Occipital lobe (tissue), 1 donor: ENCODE measurements at regions not wholly inside any gene's neighbourhood (a gene's known extent, or its start where the extent isn't known, plus 50 kb on each side); places are given as distances from the start of the nearest gene placed in this dataset.
"Not testable (repeated sequence)": the region's sequence is repeated elsewhere in the genome, so short reads cannot be mapped to it uniquely, and the experiment has no call there.

Experiments
- DNase-seq: peaks from one replicate; lab custom pipeline; 2025; lab: John Stamatoyannopoulos, UW

DNA sequence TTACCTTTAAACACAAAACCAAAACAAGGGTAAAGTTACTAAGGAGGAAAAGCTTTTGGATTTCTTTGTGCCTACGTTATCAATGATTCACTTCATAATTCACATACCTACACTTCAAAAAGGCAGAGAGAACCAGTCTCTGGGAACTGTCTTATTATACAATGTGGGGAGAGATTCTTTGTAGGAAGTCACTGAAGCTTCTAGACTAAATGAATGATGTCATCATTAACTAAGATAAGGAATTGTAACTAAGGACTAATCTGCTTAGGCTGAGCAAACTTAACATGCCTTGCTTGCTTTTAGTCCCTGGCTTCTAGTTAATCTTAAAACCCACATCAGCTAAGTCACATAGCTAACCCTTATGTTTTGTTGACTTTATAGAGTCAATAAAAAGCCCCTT is 771.2 kb downstream of the NXPH1 start:
- no peak for DNase-seq

DNA sequence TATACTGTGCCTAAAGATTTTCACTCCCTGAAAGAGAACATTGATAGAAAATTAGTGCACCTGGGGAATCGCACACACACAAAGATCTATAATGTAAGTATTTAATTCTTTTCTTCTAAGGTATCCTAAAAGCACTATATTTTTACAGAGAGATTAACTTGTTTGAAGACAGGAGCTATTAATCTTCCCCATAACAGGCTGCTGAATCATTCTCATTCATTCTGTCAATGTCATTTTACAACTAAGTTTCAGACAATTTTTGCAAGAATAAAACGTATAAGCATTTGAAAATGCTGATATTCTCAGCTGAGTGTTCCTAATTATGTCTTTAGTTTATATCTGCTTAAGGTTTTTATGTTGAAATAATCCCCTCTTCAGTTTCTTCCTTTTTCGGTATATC is 776.7 kb downstream of the NXPH1 start:
- DNase-seq, result no peak

DNA sequence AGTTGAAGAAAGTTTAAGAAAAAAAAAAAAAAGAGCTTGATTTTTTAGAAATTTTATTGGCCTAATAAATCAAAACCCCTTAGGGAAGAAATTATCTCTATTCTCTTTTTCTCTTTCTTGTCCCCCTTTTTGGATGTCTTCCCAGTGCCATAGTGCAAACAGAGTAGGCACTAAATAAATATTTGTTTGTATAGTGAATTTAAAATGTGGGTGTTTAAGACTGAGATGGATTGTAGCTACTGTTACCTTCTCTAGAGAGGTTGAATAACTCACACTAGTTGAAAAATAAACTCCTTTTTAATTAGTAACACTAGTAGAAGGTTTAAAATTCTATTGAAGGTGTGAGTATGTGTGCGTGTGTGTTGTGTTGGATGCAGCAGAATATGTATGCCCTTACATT is 783.8 kb downstream of the NXPH1 start:
- no peak for DNase-seq

DNA sequence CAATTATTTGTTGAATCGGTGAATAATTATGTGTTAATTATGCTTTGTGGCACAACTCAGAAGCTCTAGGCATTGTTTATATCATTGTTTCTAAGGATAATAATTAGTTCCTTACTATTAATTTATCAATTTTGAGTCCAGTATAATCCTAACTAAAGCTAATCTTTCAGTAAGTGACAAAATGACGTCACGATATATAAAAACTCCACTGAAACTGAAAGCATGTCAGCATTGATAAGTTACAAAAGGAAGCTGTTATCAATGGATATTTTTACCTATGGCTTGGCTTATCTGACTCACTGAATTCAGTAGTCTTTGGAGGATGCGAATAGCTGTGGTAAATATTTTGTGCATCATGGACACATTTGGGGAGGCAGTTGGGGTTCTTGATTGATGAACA is 793.1 kb downstream of the NXPH1 start:
- DNase-seq, result no peak

DNA sequence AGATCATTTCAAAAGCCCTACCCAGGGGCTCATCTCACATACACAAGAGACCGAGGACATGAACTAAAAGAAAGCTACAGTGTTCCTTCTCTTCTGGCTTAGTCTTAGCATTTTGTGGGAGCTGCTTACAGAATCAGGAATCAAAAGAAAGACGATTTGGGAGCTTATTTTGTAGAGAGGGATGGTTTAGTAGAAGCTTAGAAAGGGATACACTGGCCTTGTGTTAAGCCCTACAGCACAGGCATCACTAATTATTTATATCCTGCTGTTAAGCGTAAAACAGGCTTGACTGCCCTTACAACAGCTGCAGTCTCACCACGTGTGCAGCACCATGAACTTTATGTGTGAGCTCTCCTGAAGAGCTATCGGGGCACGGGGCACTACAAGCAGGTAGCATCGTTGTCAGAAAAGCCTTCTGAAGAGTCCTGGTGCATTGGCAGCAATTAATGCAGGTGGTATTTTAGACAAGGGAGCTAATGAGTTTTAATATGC is 798.3 kb downstream of the NXPH1 start:
- no peak for DNase-seq

DNA sequence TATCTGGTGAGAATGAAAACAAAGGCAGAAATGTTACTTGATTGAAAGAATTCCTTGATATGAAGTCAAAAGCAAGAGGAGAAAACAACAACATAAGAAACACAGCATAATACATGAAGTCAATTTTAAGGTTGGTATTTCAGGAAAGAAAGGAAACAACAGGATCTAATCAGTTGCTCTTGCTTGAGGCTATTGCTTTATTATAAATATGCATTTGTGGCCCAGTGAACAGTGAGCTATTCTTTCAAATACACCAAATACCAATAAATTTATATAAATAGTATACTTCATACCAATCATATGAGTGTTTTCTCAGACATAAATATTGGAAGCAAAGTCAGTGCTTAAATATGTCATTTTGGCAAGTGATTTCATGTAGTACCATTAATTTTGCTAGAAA is 806.6 kb downstream of the NXPH1 start:
- no peak for DNase-seq

DNA sequence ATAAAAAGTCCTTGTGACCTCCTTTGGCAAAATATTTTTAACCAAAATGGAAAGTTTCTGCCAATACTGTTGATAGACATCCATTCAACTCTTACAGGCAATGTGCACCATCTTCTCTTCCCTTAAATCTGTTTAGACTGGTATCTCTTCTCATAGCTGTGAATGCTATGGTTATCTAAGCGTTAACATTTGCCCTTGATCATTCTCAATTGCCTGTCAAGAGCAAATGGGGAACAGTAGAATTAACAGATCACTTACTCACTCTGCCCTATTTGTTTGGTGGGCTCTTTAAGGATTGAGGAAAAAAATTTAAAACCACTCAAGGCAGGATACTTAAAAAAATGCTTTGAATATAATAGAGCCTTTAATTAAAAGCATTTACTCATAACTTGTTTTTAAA is 808.4 kb downstream of the NXPH1 start:
- no peak for DNase-seq

DNA sequence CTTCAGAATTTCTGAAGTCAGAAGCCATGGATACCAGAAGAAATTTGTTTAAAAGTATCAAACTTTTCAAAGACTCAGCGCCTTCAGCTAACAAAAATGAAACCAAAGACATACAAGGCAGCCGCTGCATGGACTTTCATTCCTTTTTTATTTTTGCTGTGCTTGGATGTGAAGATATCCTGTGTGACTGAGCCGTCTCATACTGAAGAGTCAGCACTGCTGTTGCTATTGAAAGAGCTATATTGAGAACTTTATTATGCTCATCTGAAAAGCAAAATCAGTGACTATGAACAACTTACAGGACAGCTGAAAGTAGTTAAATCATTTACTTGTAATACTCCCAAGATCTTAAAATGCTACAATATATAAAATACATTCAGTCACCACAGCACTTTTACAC is 809.2 kb downstream of the NXPH1 start:
- no peak for DNase-seq

DNA sequence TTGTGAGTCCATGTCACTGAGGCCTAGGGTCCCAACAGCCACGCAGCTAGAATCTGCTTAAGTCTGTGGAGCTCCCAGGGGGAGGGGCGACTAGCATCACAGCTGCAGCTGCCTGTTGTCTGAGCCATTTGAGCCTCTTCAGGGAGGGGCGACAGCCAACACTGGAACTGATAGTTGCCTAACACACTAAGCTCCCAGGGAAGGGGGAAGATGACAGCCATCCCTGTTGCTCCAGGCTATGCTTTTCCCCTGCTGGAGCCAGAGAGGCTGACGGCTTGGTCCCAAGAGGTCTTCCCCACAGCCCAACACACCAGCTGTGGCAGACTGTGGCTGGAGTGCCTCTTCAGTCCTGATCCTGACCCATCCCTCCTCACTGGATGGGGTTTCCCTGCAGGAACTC is 817.5 kb downstream of the NXPH1 start:
- no peak for DNase-seq

DNA sequence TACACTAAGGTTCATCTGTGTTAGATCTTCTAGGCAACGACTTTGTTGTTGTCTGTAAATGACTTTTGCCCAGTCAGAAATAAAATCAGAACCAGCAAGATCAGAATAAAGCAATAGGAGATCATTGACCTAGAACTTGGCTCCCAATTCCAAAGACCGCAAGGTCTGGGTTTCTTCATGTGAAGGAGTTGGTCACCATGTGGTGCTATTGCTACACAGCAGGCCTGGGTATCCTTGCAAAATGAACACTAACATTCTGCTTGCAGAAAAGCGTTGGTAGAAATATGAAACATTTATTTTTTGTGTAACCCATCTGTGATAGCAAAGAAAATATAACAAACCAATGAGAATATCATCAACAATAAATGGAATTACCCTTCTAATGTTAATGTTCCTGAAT is 831.0 kb downstream of the NXPH1 start:
- no peak for DNase-seq

DNA sequence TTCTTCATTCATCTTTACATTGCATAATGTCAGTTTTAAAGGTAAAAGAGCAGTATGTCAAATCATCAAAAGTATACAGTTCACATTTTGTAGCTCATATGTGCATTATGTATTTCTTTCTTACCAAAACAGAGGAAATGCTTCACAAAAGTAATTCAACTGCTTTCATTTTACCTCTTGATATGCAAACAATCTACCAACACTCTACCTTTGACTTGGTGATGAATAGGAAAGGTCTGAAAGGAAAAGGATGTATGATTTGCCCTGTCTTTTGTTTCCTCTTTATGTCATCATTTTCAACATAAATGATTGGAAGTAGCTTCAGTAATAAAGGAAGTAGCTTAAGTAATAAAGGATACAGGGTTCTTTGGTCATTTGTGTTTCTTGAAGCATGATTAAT is 846.7 kb downstream of the NXPH1 start:
- DNase-seq, result no peak

DNA sequence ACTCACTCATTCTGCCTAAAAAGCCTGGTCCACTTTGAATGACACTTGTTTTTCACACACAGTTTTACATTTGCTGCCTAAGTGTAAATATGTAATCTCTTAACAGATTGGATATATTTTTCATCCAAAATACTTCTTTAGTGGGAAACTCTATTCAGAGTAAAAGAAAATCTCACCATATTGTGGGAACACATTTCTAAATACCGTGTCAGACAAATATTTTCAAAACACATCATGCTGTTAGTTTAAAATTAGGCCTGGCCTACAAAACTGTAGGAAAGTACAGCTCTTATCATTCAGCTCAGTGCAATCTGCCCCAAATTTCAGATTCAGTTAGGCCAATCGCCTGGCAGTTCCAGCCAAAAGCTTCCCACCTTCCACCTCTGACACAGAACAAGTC is 849.8 kb downstream of the NXPH1 start:
- no peak for DNase-seq

DNA sequence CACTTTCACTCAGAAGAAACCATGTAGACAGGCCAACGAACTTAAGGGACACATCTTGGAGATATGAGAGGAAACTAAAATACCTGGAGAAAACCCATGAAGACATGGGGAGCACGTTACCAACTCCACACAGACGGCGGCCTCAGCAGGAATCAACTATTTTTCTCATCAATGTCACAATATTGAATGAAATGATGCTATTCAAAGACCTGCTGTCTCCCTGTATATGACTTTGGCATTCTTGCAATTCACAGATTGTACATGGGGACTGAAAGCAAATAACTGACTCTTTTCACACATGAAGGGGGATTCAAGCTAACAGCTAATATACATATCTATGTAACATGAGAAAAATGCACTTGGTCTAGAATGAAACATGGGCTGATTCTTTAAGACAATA is 869.0 kb downstream of the NXPH1 start:
- DNase-seq, result no peak

DNA sequence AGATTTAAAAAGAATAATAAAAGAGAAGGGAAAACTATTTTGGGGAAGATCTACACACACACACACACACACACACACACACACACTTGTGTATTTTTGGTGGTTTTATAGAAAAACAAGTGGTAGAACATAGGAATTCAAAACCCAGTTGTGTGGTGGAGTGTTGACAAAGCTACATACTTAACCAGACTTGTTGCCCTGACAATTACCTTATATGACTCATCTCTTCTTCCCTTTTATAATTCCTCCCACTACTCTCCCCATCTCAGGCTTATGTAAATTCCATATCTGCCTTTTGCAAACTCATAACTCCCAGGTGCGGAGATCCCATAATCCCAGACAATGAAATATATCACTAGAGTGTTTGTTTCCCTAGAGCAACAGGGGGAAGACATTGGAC is 873.7 kb downstream of the NXPH1 start:
- DNase-seq, result no peak

DNA sequence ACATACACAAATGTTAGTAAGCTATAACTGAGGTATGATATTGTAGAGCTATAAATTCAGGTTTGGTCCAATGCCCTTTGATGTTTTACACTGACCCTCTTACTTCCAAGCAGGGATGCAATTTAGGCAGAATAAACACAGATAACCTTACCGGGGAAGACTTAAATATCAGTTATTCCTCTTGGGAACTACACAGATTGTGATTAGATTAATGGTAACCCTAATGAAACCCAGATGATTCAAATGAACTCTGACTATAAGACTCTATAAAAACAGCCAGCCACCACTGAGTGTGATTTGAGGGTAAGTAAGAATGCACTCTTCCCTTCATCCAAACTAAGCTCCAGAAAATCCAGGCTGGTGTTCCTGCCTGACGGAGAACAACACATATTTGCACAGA is 891.1 kb downstream of the NXPH1 start:
- DNase-seq, result no peak

DNA sequence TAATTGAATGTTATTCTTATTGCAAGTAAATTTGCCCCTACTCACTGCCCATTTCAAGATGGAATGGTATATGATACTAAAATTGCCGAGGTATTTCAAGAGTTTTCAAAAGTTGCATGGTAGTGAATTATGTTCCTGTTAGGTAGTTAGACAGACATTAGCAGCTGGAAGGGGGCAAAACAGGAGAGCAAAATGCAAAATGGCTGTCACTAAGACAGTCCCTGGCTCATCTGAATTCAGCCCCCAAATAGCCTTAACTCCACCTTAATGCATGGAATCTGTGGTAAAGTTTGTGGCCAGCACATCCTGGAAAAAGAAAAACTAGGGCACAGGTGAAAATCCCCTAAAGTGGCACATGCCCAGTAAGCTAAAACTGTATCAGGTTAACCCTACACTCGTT is 894.9 kb downstream of the NXPH1 start:
- no peak for DNase-seq

DNA sequence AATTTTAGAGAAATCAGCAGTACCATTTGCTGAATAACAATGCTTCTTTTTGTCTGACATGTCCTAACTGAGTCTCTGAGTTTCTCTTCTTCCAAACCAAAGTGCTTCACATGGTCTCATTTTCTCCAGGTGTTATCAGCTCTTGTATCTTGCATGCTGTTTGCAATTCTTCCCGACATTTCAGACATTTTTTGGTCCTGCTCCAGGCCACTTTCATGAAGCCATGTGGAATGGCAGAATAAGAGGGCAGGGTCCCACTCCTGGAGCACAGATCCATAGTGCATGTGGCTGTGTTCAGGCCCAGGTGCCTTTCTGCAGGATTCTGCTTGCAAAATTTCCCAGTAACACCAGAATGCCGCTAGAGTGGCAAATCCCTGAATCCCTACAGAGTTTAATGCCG is 916.2 kb downstream of the NXPH1 start:
- DNase-seq, result no peak

DNA sequence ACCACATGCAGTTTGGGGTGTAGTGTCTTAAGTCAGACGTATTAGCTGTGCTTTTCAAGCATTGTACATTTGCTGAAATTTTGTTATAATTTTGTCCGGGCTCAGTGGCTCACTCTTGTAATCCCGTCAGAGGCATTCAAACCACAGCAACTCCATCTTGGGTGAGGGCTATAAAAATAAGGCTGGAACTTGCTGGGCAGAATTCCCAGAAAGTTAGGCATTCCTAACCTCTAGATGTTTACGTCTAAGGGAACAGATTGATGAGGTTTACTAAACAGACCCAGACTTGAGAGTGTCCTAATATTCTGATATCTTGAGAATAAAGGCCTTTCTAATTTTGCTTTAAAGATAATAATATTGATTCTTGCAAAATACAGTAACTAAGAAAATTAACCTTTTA is 957.8 kb downstream of the NXPH1 start:
- no peak for DNase-seq

DNA sequence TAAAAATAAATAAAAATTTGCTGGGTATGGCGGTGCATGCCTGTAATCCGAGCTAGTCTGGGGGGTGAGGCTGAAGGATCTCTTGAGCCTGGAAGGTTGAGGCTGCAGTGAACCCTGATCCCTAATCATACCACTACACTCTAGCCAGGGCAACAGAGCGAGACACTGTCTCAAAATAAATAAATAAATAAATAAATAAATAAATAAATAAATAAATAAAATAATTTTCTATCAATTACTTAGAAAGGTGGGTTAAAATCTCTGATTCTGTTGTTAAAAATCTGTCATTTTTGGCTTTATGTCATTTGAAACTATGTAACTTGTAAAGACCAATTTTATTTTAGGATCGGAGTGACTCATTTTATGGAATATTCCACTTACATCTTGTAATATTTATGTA is 958.6 kb downstream of the NXPH1 start:
- DNase-seq, result no peak

DNA sequence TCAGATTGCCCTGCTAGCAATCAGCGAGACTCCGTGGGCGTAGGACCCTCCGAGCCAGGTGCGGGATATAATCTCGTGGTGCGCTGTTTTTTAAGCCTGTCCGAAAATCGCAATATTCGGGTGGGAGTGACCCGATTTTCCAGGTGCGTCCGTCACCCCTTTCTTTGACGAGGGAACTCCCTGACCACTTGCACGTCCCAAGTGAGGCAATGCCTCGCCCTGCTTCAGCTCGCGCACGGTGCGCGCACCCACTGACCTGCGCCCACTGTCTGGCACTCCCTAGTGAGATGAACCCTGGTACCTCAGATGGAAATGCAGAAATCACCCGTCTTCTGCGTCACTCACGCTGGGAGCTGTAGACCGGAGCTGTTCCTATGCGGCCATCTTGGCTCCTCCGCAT is 971.0 kb downstream of the NXPH1 start:
- DNase-seq, result not testable (repeated sequence)

DNA sequence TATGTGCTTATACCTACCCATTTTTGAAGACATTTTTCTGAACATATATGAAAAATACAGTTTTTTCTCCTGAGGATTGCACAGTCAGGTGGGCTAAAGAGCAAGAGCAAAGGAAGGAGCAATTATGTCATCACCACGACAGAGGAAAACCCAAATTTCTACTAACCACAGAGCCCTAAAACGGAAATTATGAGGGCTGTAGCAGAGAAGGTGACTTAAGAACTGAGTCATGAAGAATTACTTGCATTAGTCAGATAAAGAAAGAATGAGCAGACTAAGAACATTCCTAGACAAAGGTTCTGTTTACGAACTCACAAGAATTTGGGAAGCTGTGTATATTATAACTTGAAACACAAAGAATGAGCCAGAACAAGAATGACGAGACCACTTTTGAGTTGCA is 974.4 kb downstream of the NXPH1 start:
- DNase-seq, result no peak

DNA sequence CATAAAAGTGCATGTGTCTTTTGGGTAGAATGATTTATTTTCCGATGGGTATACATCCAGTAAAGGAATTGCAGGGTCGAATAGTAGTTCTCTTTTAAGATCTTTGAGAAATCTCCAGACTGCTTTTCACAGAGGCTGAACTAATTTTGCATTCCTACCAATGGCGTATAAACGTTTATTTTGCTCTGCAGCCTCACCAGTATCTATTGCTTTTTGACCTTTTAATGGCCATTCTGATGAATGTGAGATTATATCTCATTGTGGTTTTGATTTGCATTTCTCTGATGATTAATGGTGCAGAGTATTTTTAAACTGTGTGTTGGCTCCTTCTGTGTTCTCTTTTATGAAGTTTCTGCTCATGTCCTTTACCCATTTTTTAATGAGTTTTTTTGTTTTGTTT is 1020.1 kb downstream of the NXPH1 start:
- no peak for DNase-seq

DNA sequence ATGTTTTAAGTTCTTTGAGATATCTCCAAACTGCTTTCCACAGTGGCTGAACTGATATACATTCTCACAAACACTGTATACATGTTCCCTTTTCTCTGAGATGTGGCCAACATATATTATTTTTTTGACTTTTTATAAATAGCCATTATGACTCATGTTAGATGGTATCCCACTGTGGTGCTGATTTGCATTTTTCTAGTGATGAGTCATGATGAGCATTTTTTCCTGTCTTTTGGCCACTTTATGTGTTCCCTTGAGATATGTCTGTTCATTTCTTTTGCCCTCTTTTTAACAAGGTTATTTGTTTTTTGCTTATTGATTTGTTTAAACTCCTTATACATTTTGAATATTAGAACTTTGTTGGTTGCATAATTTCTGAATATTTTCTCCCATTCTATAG is 1055.1 kb downstream of the NXPH1 start:
- no peak for DNase-seq

DNA sequence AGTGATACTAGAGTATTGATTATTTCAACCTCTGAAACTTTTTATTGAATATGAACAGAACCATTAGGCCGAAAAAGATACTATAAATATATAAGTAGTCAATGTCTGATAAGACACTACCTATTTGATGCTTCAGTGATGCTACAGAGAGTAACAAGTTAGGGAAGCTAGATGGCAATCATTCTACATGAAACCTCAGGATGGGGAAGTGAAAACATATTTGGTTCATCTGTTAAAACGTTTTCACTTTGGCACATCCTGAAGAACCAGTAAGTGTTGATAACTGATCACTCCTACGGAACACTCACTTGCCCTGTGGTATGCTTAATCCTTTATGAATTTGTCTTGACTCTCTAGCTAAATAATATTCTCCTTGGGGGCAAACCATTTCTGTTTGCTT is 1064.9 kb downstream of the NXPH1 start:
- no peak for DNase-seq

DNA sequence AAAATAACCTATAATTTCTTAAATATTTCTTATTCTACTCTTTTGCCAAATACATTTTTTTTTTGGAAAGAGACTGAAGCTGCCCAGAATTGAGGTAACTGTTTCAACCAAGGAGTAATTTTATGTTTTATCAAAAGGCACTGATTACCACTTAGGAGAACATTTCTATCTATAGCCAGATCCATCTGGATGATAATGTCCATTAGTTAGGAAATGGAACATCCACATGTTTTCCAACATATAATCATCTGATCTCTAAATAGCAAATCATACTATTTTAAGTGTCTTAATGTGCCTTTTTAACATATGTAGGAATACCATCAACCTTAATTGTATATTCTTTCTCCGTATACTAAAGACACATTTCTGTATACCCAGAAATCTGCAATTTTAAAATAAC is 1068.9 kb downstream of the NXPH1 start:
- no peak for DNase-seq
